Upper lobe of left lung (tissue), 6 donors: ENCODE measurements at regions not wholly inside any gene's neighbourhood (a gene's known extent, or its start where the extent isn't known, plus 50 kb on each side); places are given as distances from the start of the nearest gene placed in this dataset.
"Not testable (repeated sequence)": the region's sequence is repeated elsewhere in the genome, so short reads cannot be mapped to it uniquely, and the experiment has no call there.

Source experiments
- ATAC-seq, 2 donors: fragments of 200-7000 bp; cut with Tn5 transposase; one replicate each; pipeline ENCODE4 v1.9.1; 2022; ENCODE audit warnings: mild to moderate bottlenecking in 2 of 2, moderate library complexity in 2 of 2; ENCODE audit not compliant: low FRiP score in 2 of 2
- DNase-seq, 2 donors: peaks; one replicate each; pipeline ENCODE4 v3.0.0-alpha.2; 2019 to 2020
- H3K27ac ChIP-seq, 4 donors: fragments of 200-600 bp; sonication (generic); one replicate each; pipeline ENCODE4 v1.5.1; 2016 to 2019
- H3K27me3 ChIP-seq, 4 donors: fragments of 200-600 bp; sonication (generic); one replicate each; pipeline ENCODE4 v1.5.1; 2017 to 2019
- H3K36me3 ChIP-seq, 4 donors: fragments of 200-600 bp; sonication (generic); one replicate each; pipeline ENCODE4 v1.5.1; 2016 to 2019
- H3K4me1 ChIP-seq, 4 donors: fragments of 200-600 bp; sonication (generic); one replicate each; pipeline ENCODE4 v1.5.1; 2018 to 2019
- H3K4me3 ChIP-seq, 4 donors: fragments of 200-600 bp; sonication (generic); one replicate each; pipeline ENCODE4 v1.5.1; 2017 to 2019; ENCODE audit warnings: mild to moderate bottlenecking in 2 of 4, moderate library complexity in 1 of 4
- H3K9me3 ChIP-seq, 4 donors: fragments of 200-600 bp; sonication (generic); one replicate each; pipeline ENCODE4 v1.5.1; 2018 to 2019
- CTCF ChIP-seq, 6 experiments: fragments of 450-650 bp in 4 of 6; fragments of 200-600 bp in 2 of 6; sonication (generic) in 2 of 6; IDR thresholded peaks; one replicate each; pipeline ENCODE4 v1.5.1; 2016 to 2019; ENCODE audit warnings: antibody characterized with exemption in 6 of 6
- EP300 ChIP-seq, 4 donors: sonication (generic); formaldehyde crosslinking; IDR thresholded peaks; one replicate each; pipeline ENCODE4 v1.5.1; 2017; ENCODE audit warnings: antibody characterized with exemption in 4 of 4, control low read depth in 2 of 4
- POLR2A ChIP-seq, 4 donors: fragments of 450-650 bp; IDR thresholded peaks; one replicate each; pipeline ENCODE4 v1.5.1; 2016 to 2017; ENCODE audit warnings: antibody characterized with exemption in 4 of 4, mild to moderate bottlenecking in 2 of 4
- POLR2AphosphoS5 ChIP-seq, 2 donors: sonication (generic); formaldehyde crosslinking; IDR thresholded peaks; one replicate each; pipeline ENCODE4 v1.5.1; 2017; ENCODE audit warnings: antibody characterized with exemption in 2 of 2
- WGBS, 2 donors: methylation state at CpG; one replicate each; pipeline ENCODE4 v1.1.5; 2017 to 2018; 5-methylcytosine and 5-hydroxymethylcytosine counted together
- donor health status: DM: no; HTN: no; CAD: no; lungs with moderate emphysema.
- donor health status: DM: no; HTN: yes; CAD: no; lungs with severe emphysema.

GRCh38 chr15:100732211-100733055 is 130.0 kb downstream of the ASB7 start:
- no peak overlapping the region for H3K4me3 ChIP-seq
- no peak overlapping the region for H3K27ac ChIP-seq
- DNase-seq (no peak), ATAC-seq (no peak)
- H3K4me1 ChIP-seq: peaks cover 0 to 3% (median 0%) of the 10 kb centered on the region in 4 donors
- H3K36me3 ChIP-seq: no peaks in the 10 kb centered on the region
- H3K27me3 ChIP-seq: no peaks in the 10 kb centered on the region
- TF ChIP-seq POLR2A (IDR thresholded peaks at IDR 0.05): no peak
- TF ChIP-seq CTCF (IDR thresholded peaks at IDR 0.05): no peak
- no peak for TF ChIP-seq EP300 (IDR thresholded peaks at IDR 0.05)
- no peak for TF ChIP-seq POLR2AphosphoS5 (IDR thresholded peaks at IDR 0.05)
- no peaks in the 10 kb centered on the region for H3K9me3 ChIP-seq
- 70 to 83% methylated on average over 7 of the region's 7 CpGs for WGBS, 2 donors

- peak in 1 of 2 donors; percentile 28 for ATAC-seq
- H3K27ac ChIP-seq: no peak overlapping the region
Observed at GRCh38 chr15:100733101-100733842, 130.9 kb downstream of the ASB7 start.

DNA sequence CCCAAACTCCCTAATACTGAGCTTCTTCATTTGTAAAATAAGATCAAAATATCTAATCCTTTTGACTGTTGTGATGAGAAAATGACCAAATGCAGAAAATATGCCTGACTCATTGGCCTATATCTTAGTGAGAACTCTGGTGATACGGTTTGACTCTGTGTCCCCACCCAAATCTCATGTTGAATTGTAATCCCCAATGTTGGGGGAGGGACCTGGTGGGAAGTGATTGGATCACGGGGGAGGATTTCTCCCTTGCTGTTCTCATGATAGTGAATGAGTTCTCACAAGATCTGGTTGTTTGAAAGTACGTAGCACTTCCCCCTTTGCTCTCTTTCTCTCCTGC is 131.4 kb downstream of the ASB7 start:
- H3K4me3 ChIP-seq, H3K36me3 ChIP-seq, H3K27me3 ChIP-seq, H3K9me3 ChIP-seq, H3K4me1 ChIP-seq, H3K27ac ChIP-seq, DNase-seq: not testable (repeated sequence)
- ATAC-seq: peak in 1 of 2 donors; percentile 41
- 75 to 86% methylated on average over 3 of the region's 3 CpGs for WGBS, 2 donors

More at GRCh38 chr15:100733101-100733842, 130.9 kb downstream of the ASB7 start:
- no peak for DNase-seq
- H3K9me3 ChIP-seq: no peaks in the 10 kb centered on the region
- 46 to 55% methylated on average over 7 to 8 of the region's 8 CpGs for WGBS, 2 donors
- no peak overlapping the region for H3K4me3 ChIP-seq
- H3K27me3 ChIP-seq: no peaks in the 10 kb centered on the region
- TF ChIP-seq POLR2A (IDR thresholded peaks at IDR 0.05) (no peak), EP300 (IDR thresholded peaks at IDR 0.05) (no peak), POLR2AphosphoS5 (IDR thresholded peaks at IDR 0.05) (no peak)
- peaks cover 0 to 3% (median 0%) of the 10 kb centered on the region in 4 donors for H3K4me1 ChIP-seq
- H3K36me3 ChIP-seq: no peaks in the 10 kb centered on the region

- TF ChIP-seq CTCF (IDR thresholded peaks at IDR 0.05): no peak
- no peak for TF ChIP-seq EP300 (IDR thresholded peaks at IDR 0.05)
- no peak for TF ChIP-seq POLR2AphosphoS5 (IDR thresholded peaks at IDR 0.05)
- no peak for TF ChIP-seq POLR2A (IDR thresholded peaks at IDR 0.05)
- H3K27ac ChIP-seq: no peak overlapping the region
- H3K9me3 ChIP-seq: no peaks in the 10 kb centered on the region
- ATAC-seq: no peak
- H3K4me3 ChIP-seq: no peak overlapping the region
- DNase-seq: no peak
- no peaks in the 10 kb centered on the region for H3K27me3 ChIP-seq
- no peaks in the 10 kb centered on the region for H3K36me3 ChIP-seq
- WGBS, 2 donors: 90 to 98% methylated on average over 4 to 5 of the region's 5 CpGs
- H3K4me1 ChIP-seq: peaks cover 0 to 3% (median 0%) of the 10 kb centered on the region in 4 donors
Observed at GRCh38 chr15:100734586-100734985, 132.2 kb downstream of the ASB7 start.

GRCh38 chr15:100735129-100736053 is 133.0 kb downstream of the ASB7 start:
- H3K4me1 ChIP-seq: peaks cover 0 to 5% (median 1%) of the 10 kb centered on the region in 4 donors
- no peaks in the 10 kb centered on the region for H3K36me3 ChIP-seq
- H3K27me3 ChIP-seq: no peaks in the 10 kb centered on the region
- no peaks in the 10 kb centered on the region for H3K9me3 ChIP-seq
- no peak for TF ChIP-seq POLR2A (IDR thresholded peaks at IDR 0.05)
- no peak for TF ChIP-seq EP300 (IDR thresholded peaks at IDR 0.05)
- no peak for TF ChIP-seq CTCF (IDR thresholded peaks at IDR 0.05)
- TF ChIP-seq POLR2AphosphoS5 (IDR thresholded peaks at IDR 0.05): no peak
- H3K4me3 ChIP-seq: no peak overlapping the region
- no peak overlapping the region for H3K27ac ChIP-seq
- DNase-seq: no peak
- 90% methylated on average over 12 of the region's 12 CpGs for WGBS, 2 donors
- ATAC-seq: no peak
